GM19328 (cell line): ENCODE measurements at regions not wholly inside any gene's neighbourhood (a gene's known extent, or its start where the extent isn't known, plus 50 kb on each side); places are given as distances from the start of the nearest gene placed in this dataset.
A peak's percentile ranks its signal among the peaks of the same experiment; 100 is the strongest.
"Not testable (repeated sequence)": the region's sequence is repeated elsewhere in the genome, so short reads cannot be mapped to it uniquely, and the experiment has no call there.

Source experiments
- ATAC-seq: cut with Tn5 transposase; IDR thresholded peaks from one replicate; pipeline ENCODE4 v1.9.1; 2021; ENCODE audit warnings: mild to moderate bottlenecking, moderate library complexity; ENCODE audit not compliant: unreplicated experiment

GRCh38 chr6:150681578-150682395 lies 82.1 kb downstream of the PLEKHG1 start:
- ATAC-seq, result no peak

GRCh38 chr6:150683320-150683719 lies 83.6 kb downstream of the PLEKHG1 start:
- no peak for ATAC-seq

DNA sequence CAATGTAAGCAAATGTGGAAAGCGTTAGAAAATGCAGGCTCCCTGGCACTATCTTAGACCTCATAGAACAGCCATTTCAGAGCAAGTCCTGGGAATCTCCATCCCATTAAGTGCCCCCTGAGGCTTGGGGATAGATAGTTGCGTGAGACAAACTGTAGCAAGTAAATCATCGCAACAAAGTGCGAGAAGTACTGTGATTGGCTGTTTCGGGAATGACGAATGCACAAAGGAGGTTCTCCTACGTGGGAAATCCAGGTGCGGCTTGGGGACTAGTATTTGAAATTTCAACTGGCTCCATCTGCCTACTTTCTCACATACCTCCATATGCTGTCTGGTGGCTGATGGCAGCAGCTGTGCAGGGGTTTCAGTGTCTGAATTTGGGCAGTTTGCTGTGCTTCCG lies 84.5 kb downstream of the PLEKHG1 start:
- ATAC-seq, result no peak

DNA sequence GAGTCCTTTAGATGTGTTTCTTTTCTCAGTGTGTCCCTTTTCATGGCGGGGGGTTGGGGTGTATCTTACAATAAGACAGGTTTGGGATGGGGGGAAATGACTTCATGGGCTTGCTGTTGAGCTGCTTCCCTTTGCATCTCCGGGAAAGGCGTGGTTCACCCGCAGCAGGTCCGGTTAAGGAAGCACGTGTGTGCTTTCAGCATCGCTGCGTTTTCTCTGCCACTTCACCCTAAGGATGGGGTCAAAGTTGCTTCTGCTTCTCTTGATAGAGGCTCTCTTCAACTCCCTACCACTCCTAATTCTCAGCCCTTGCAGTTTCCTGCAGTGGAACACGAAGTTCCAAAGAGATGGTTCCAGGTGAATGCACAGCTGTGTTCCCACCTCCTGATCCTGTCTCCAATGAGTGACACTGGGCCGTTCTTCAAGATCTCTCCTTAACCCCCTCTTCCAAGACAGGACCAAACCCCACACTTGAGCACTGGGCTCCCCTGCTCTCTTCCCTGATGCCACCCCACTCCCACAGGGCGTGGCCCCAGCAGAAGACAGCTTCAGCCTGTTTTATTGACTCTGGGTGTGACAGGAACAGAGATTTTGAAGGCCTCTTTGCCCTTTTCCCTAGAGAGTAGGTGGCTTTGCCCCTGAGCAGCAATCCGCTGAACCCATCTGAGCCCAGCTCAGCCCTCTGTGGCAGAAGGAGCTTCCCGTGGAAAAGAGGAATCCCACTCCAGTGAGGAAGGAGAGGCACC lies 85.2 kb downstream of the PLEKHG1 start:
- ATAC-seq, result no peak

GRCh38 chr6:150685860-150686259 lies 86.2 kb downstream of the PLEKHG1 start:
- peak; percentile 69 for ATAC-seq

GRCh38 chr6:150686566-150686965 lies 86.9 kb downstream of the PLEKHG1 start:
- ATAC-seq, result no peak

GRCh38 chr6:150687508-150687907 lies 87.8 kb downstream of the PLEKHG1 start:
- ATAC-seq, result no peak

DNA sequence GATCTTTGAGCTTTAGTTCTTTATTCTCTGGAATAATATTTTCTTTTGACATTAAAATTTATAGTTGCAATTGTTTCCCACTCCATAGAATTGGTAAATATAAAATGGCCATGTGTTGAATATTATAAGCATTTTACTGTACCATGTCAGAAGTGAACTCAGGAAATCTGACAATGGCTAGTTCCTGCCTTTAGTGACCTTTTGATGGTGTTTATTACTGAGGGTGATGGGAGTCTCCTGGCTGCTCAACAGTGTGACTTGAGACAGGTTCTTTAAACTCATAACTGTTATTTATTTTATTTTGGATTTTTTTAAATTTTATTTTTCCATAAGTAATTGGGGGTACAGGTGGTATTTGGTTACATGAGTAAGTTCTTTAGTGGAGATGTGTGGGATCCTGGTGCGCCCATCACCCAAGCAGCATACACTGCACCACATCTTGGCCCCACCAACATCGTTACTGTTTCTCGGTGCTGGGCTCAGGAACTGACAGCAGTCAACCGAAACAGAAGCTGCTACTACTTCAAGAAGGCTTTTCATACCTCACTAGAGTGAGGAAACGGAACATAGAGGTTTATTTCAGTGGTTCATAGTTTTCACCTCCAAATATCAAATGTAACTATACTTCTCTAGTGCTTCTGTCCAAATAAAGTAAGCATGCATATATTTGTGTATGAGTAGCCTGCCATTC lies 90.4 kb downstream of the PLEKHG1 start:
- no peak for ATAC-seq

DNA sequence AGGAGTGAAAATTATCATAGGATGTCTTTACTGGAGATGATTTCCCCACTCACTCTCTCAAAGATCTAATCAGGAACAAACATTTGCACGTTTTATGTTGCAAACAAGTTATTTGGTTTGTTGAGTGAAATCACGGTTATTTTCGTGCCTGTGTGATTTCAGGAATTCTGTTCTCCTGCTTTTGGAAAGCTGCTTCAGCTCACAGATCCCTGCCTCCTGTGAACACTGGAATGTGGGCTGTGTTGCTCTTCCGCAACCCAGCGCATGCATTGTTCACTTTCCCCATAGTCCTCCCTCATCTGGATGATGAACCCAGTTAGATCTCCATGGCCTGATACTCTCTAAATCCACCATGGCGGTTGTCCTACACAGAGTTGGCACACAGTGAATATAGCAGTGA lies 91.0 kb downstream of the PLEKHG1 start:
- ATAC-seq, result no peak

DNA sequence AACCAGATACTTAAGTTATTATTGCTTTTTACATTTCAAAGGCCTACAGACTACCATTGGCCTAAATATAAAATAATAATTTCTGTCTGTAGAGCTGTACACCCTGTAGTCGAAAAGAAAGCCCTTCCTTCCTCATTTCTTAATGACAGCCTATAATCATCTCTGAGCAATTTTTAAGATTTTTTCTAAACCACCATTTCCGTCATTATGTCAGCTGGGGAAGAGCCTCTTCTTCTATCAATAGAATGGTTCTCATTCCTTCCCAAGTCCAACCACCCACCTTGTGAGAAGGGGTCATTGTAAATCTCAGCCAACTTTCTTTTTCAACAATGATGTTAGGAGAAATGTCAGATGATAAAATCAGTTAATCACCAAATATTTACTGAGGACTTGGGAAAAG lies 91.8 kb downstream of the PLEKHG1 start:
- ATAC-seq, result no peak

DNA sequence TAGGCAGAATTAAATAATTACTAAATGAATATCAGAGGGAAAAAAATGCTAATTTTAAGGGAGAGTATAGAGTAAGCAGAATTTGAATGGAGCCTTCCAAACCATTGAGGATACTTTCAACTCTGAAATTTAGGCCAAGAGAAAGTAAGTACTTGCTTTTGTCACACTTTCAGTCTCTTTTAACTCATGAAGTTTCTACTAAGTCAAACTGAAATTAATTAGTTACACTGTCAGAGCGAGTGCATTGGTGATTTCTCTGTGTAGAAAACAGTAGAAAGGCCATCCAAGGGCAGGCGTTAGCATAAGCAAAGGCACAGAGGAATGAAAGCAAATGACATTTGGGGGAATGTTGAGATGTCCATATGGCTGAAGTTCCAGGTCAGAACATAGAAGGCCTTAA lies 92.9 kb downstream of the PLEKHG1 start:
- no peak for ATAC-seq

GRCh38 chr6:150694889-150695288 lies 95.2 kb downstream of the PLEKHG1 start:
- ATAC-seq, result no peak

DNA sequence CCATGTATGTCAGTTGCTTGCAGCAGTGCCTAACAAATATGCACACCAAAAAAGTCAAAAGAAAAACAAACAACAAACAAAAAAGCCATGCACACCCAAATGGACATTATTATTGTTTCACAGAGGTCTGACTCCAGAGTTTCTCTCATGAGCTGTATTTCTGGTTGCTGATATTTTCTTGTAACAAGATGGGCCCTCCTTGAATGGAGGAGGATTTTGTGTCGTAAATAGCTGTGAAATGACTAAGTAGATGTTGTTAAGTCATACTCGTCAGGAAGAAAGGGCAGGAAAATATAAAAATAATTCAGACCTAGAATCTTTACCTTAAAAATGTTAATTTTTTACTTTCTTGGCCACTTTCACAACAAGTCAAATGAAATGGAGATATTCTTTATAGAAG lies 96.0 kb downstream of the PLEKHG1 start:
- no peak for ATAC-seq

DNA sequence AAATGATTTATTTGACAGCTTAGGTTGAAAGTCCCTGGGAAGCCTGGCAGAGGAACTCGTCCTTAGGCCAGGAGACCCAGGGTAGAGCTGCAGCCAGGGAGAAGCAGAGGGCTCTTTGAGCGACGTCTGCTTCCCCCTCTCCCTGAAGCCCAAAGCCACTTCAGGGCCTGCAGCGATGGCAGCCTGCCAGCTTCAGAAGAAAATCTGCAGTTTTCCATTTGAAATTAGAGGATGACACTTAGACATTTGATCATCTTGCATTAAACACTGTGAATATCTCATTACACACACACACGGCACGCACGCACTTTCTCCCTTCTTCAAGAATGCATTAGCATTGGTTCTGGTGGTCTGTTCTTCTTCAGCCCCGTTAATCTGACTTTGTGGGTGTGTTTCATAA lies 96.5 kb downstream of the PLEKHG1 start:
- no peak for ATAC-seq

GRCh38 chr6:150696918-150697317 lies 97.2 kb downstream of the PLEKHG1 start:
- ATAC-seq, result not testable (repeated sequence)

DNA sequence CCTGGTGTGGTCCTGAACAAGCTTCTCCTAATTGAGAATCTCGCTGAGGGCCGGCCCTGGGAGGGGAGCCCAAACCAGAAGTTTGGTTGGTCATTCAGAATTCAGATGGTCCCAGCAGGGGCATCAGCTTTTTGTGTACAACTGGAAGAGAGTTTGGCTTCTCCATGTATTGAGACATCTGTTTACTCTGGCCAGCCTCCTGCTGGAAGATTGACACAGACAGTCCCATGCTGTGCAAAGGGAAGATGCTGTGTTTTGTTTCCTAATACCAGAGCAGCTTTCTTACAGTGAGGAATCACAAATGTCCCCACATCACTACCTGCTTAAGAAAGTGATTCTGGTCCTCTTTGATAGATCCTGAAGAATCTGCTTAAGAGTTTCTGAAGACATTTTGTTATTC lies 97.8 kb downstream of the PLEKHG1 start:
- no peak for ATAC-seq

- no peak for ATAC-seq
Measured at GRCh38 chr6:150698391-150698790, 98.7 kb downstream of the PLEKHG1 start.

GRCh38 chr6:150702675-150703074 lies 103.0 kb downstream of the PLEKHG1 start:
- ATAC-seq, result no peak

GRCh38 chr6:150704447-150705192 lies 104.9 kb downstream of the PLEKHG1 start:
- ATAC-seq, result no peak

GRCh38 chr6:150705392-150705791 lies 105.7 kb downstream of the PLEKHG1 start:
- ATAC-seq, result no peak

DNA sequence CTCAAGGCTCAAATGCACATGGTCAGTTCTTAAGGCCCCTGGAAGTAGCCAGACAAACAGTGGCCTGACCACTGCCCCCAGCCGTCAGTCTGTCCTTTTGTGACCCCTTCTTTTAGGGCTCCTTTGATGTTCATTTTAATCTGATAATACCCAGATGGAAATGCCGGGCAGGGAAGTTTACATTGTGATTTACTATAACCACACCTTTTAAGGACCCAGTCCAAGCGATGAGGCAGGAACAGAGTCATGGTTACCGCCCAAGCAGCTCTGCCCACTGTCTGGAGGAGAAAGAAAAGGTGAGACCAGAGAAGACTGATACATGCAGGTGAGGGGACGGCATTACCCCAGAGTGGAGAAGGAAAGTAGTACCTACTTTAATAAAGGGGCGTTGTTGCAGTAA lies 110.6 kb downstream of the PLEKHG1 start:
- ATAC-seq, result no peak
